HG03175 (cell line): ENCODE measurements at regions not wholly inside any gene's neighbourhood (a gene's known extent, or its start where the extent isn't known, plus 50 kb on each side); places are given as distances from the start of the nearest gene placed in this dataset.
"Not testable (repeated sequence)": the region's sequence is repeated elsewhere in the genome, so short reads cannot be mapped to it uniquely, and the experiment has no call there.

ENCODE experiments used
- ATAC-seq: cut with Tn5 transposase; IDR thresholded peaks from one replicate; pipeline ENCODE4 v1.9.1; 2021; ENCODE audit warnings: mild to moderate bottlenecking, moderate library complexity; ENCODE audit not compliant: unreplicated experiment

- ATAC-seq, result no peak
These were observed 173.2 kb upstream of the FBN2 start for GRCh38 chr5:128711216-128711615.

- ATAC-seq, result no peak
These were observed 176.5 kb upstream of the FBN2 start for GRCh38 chr5:128714551-128714950.

- ATAC-seq, result no peak
These were observed 184.5 kb upstream of the FBN2 start for GRCh38 chr5:128722551-128722950.

GRCh38 chr5:128730021-128730420 lies 192.0 kb upstream of the FBN2 start:
- ATAC-seq, result not testable (repeated sequence)

GRCh38 chr5:128735656-128736055 lies 197.6 kb upstream of the FBN2 start:
- not testable (repeated sequence) for ATAC-seq

- ATAC-seq, result no peak
These were observed 198.5 kb upstream of the FBN2 start for GRCh38 chr5:128736553-128736952.

GRCh38 chr5:128749136-128749898 lies 211.3 kb upstream of the FBN2 start:
- ATAC-seq, result no peak

- no peak for ATAC-seq
These were observed 212.1 kb upstream of the FBN2 start for GRCh38 chr5:128750155-128750554.

- ATAC-seq, result no peak
These were observed 207.9 kb upstream of the SLC27A6 start for GRCh38 chr5:128757196-128757959.

- no peak for ATAC-seq
These were observed 202.5 kb upstream of the SLC27A6 start for GRCh38 chr5:128762661-128763306.

GRCh38 chr5:128763321-128763720 lies 202.0 kb upstream of the SLC27A6 start:
- ATAC-seq, result no peak

GRCh38 chr5:128764601-128765310 lies 200.5 kb upstream of the SLC27A6 start:
- ATAC-seq, result no peak

GRCh38 chr5:128765448-128766061 lies 199.7 kb upstream of the SLC27A6 start:
- no peak for ATAC-seq

GRCh38 chr5:128766406-128766805 lies 198.9 kb upstream of the SLC27A6 start:
- ATAC-seq, result no peak

GRCh38 chr5:128770907-128771306 lies 194.4 kb upstream of the SLC27A6 start:
- no peak for ATAC-seq

GRCh38 chr5:128772356-128772755 lies 192.9 kb upstream of the SLC27A6 start:
- ATAC-seq, result no peak

- no peak for ATAC-seq
These were observed 191.9 kb upstream of the SLC27A6 start for GRCh38 chr5:128773378-128773777.

- ATAC-seq, result no peak
These were observed 190.7 kb upstream of the SLC27A6 start for GRCh38 chr5:128774605-128775004.

- no peak for ATAC-seq
These were observed 189.7 kb upstream of the SLC27A6 start for GRCh38 chr5:128775558-128775957.

- ATAC-seq, result peak; percentile 90
These were observed 188.2 kb upstream of the SLC27A6 start for GRCh38 chr5:128777052-128777451.

GRCh38 chr5:128778474-128778873 lies 186.8 kb upstream of the SLC27A6 start:
- ATAC-seq, result no peak
